Psoas muscle (tissue), 7 donors: ENCODE measurements at regions not wholly inside any gene's neighbourhood (a gene's known extent, or its start where the extent isn't known, plus 50 kb on each side); places are given as distances from the start of the nearest gene placed in this dataset.

Source experiments
- ATAC-seq, 4 donors: fragments of 200-7000 bp; cut with Tn5 transposase; one replicate each; pipeline ENCODE4 v1.9.1; 2020; ENCODE audit warnings: moderate library complexity in 3 of 4, mild to moderate bottlenecking in 2 of 4
- DNase-seq, 2 donors: peaks; one replicate each; pipeline ENCODE4 v3.0.0-alpha.2; 2020
- H3K27ac ChIP-seq: fragments of 200-600 bp; one replicate; pipeline ENCODE4 v1.8.0; 2022
- H3K27me3 ChIP-seq, 3 donors: fragments of 200-600 bp in 1 of 3; one replicate each; pipeline versions ENCODE4 v1.6.1 to v1.8.0; 2013 to 2022; ENCODE audit warnings: low read length in 2 of 3, mild to moderate bottlenecking in 2 of 3, moderate library complexity in 1 of 3; ENCODE audit not compliant: insufficient read depth in 3 of 3
- H3K36me3 ChIP-seq, 2 donors: fragments of 200-600 bp in 1 of 2; one replicate each; pipeline versions ENCODE4 v1.6.1 to v1.8.0; 2013 to 2022; ENCODE audit warnings: low read depth in 1 of 2, mild to moderate bottlenecking in 1 of 2, moderate library complexity in 1 of 2; ENCODE audit not compliant: insufficient read depth in 1 of 2
- H3K4me1 ChIP-seq: fragments of 200-600 bp; one replicate; pipeline ENCODE4 v1.8.0; 2022
- H3K4me3 ChIP-seq: fragments of 200-600 bp; one replicate; pipeline ENCODE4 v1.8.0; 2022; ENCODE audit warnings: mild to moderate bottlenecking
- H3K9me3 ChIP-seq: fragments of 200-600 bp; one replicate; pipeline ENCODE4 v1.8.0; 2022
- WGBS, 3 donors: extraction: QIAGEN DNeasy Blood & Tissue Kit; methylation state at CpG; one replicate each; pipeline versions ENCODE4 v1.1.6 to v1.1.7; 2013; 5-methylcytosine and 5-hydroxymethylcytosine counted together
- intact Hi-C, 2 donors: fragments of 100-400 bp; cut with DNase I; formaldehyde crosslinking; loops; one replicate each; pipeline versions ENCODE4 v1.11.0 to v1.14.2; 2022
- TF ChIP-seq, protein P1 (sequence below): fragments of 200-600 bp; IDR thresholded peaks from one replicate; pipeline ENCODE4 v1.8.0; 2022; ENCODE audit warnings: antibody characterized with exemption
- donor health status: healthy with polysubstance abuse.
- donor health status: DM: no; HTN: no; CAD: no; lungs with moderate emphysema.
- donor health status: Bipolar disorder and iron deficiency.
- donor health status: healthy.
- donor health status: DM: yes; HTN: yes; CAD: no.
- donor health status: DM: no; HTN: no; CAD: no.
- donor health status: DM: yes; HTN: yes; CAD: no.

DNA sequence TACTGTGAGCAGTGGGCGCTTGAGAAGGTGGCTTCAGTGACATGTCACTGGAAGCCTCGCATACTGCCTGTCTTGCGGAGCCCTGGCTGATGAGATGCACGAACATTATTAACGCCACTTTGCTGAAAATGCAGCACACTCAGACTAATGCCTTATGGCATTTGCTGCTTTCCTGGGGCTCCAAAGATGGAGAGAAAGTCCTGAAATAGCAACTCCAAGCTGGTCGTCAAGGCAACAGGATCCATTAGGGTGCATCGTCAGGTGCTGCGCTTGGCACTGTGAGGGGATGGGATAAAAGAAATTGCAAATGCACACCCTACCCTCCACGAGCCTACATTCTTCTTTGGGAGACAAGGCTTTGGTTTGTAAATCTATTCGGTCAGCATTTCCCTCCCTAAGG, 592.5 kb downstream of the TYW1 start:
- Histone ChIP-seq H3K27me3 (no peaks in the 10 kb centered on the region), H3K9me3 (peaks cover 11% of the 10 kb centered on the region), H3K27ac (no peak overlapping the region), H3K4me3 (no peak overlapping the region), H3K4me1 (no peaks in the 10 kb centered on the region), H3K36me3 (no peaks in the 10 kb centered on the region)
- TF ChIP-seq, protein P1, sequence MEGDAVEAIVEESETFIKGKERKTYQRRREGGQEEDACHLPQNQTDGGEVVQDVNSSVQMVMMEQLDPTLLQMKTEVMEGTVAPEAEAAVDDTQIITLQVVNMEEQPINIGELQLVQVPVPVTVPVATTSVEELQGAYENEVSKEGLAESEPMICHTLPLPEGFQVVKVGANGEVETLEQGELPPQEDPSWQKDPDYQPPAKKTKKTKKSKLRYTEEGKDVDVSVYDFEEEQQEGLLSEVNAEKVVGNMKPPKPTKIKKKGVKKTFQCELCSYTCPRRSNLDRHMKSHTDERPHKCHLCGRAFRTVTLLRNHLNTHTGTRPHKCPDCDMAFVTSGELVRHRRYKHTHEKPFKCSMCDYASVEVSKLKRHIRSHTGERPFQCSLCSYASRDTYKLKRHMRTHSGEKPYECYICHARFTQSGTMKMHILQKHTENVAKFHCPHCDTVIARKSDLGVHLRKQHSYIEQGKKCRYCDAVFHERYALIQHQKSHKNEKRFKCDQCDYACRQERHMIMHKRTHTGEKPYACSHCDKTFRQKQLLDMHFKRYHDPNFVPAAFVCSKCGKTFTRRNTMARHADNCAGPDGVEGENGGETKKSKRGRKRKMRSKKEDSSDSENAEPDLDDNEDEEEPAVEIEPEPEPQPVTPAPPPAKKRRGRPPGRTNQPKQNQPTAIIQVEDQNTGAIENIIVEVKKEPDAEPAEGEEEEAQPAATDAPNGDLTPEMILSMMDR: no peak
- no peak for DNase-seq
- 49 to 64% (median 56%) methylated on average over 10 of the region's 10 CpGs for WGBS, 3 donors
- ATAC-seq: no peak
- intact Hi-C loops: no loop called here

DNA sequence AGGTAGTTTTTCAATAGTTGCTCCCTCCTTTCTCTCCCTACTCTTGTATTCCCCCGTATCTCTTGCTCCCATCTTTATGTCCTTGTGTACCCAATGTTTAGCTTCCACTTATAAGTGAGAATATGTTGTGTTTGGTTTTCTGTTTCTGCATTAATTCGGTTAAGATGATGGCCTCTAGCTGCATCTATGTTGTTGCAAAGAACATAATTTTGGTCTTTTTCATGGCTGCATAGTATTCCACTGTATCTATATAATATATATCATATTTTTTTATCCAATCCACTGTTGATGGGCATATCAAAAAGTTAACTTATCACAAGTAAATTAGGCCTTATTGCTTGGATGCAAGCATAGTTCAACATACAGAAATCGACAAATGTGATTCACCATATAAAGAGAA, 594.0 kb downstream of the TYW1 start:
- 83 to 89% (median 88%) methylated on average over 3 of the region's 3 CpGs for WGBS, 3 donors
- Histone ChIP-seq H3K27ac (no peak overlapping the region), H3K4me1 (no peaks in the 10 kb centered on the region), H3K27me3 (no peaks in the 10 kb centered on the region), H3K9me3 (peaks cover 11% of the 10 kb centered on the region), H3K4me3 (no peak overlapping the region), H3K36me3 (no peaks in the 10 kb centered on the region)
- TF ChIP-seq, protein P1: no peak
- ATAC-seq (no peak), DNase-seq (no peak)
- intact Hi-C loops: no loop called here

DNA sequence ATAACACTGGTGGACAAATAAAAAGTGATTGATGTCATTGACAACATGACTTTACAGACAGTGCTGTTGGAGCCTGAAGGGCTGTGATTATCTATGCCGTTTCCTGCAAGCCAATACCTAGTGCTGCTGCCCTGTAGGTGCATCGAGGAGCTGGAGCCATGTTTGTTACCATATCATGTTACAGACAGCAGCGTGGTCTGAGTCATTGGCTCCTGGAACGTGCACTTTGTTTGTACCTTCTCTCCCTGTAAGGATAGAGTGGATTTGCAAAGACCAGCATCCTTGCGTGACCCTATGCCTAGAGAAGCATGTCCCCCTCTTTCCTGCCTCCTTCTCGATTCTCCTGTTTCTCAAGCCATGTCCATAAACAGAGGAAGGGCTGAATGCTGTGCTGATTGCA, 597.2 kb downstream of the TYW1 start:
- no peak overlapping the region for H3K27ac ChIP-seq
- H3K9me3 ChIP-seq: no peaks in the 10 kb centered on the region
- ATAC-seq (no peak), DNase-seq (no peak)
- no peaks in the 10 kb centered on the region for H3K36me3 ChIP-seq
- TF ChIP-seq, protein P1: no peak
- no peaks in the 10 kb centered on the region for H3K4me1 ChIP-seq
- intact Hi-C loops: no loop called here
- H3K4me3 ChIP-seq: no peak overlapping the region
- peaks cover 0 to 2% (median 0%) of the 10 kb centered on the region in 3 donors for H3K27me3 ChIP-seq
- 30 to 36% (median 30%) methylated on average over 6 of the region's 6 CpGs for WGBS, 3 donors

DNA sequence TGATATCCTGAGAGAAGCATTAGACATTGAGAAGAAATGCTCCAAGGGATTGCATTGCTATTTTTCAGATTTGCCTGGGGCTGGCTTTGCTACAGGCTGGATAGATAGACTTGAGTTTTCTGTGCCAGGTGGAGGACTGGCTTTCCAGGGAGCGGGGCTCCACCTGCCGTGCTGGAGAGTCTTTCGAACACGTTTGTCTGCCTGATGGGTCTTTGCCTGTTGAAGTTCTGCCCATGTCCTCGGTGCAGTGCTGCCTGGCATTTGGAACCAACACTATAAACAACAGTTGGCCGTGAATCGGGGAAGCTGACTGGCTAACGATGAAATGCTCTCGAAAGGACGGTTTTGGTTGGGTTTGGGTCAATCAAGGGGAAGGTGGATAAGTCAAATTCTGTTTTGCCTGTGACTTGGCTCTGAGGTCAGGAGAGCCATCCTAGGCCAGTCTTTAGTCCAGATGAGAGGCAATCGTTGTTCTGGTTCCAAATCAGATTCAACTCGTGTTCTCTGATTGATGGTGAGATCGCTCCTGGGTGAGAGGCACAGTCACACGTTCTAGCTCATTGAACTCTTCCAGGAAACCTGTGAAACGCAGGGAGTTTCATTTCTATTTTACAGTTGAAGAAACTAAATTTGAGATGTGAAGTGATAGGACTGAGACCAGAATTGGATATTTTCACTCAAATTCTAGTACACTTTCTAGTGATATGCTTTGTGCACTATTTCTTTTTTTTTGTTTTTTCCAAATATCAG, 599.0 kb downstream of the TYW1 start:
- ATAC-seq (no peak), DNase-seq (no peak)
- TF ChIP-seq, protein P1: no peak
- Histone ChIP-seq H3K27ac (no peak overlapping the region), H3K9me3 (no peaks in the 10 kb centered on the region), H3K4me1 (no peaks in the 10 kb centered on the region), H3K36me3 (no peaks in the 10 kb centered on the region), H3K27me3 (peaks cover 0 to 2% (median 0%) of the 10 kb centered on the region in 3 donors), H3K4me3 (no peak overlapping the region)
- intact Hi-C loops: no loop called here
- 25 to 33% (median 26%) methylated on average over 15 of the region's 15 CpGs for WGBS, 3 donors

DNA sequence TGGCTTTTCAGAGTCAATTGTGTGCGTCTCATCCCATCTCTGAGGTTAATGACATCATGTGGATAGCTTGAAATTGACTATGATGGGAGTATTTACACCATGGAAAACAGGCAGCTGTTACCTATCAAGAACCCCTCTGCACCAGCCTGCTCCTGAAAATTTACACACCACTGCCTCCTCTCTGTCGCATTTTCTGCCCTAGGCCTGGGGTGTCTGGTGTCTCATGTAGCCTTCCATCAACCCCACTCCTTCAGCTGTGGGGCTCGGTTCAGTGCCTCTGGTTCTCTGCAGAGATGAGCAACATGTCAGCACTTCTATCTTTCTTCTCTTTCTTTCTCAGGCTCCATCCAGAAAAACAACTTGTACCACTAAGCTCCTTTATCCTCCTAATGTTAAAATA, 600.5 kb downstream of the TYW1 start:
- no peak overlapping the region for H3K27ac ChIP-seq
- TF ChIP-seq, protein P1: no peak
- ATAC-seq (no peak), DNase-seq (no peak)
- intact Hi-C loops: no loop called here
- peaks cover 0 to 4% (median 0%) of the 10 kb centered on the region in 3 donors for H3K27me3 ChIP-seq
- H3K4me1 ChIP-seq: no peaks in the 10 kb centered on the region
- H3K4me3 ChIP-seq: no peak overlapping the region
- WGBS, 3 donors: 82 to 92% (median 90%) methylated on average over 3 of the region's 3 CpGs
- H3K36me3 ChIP-seq: no peaks in the 10 kb centered on the region
- no peaks in the 10 kb centered on the region for H3K9me3 ChIP-seq
